ENCODE measurements at regions not wholly inside any gene's neighbourhood (a gene's known extent, or its start where the extent isn't known, plus 50 kb on each side); places are given as distances from the start of the nearest gene placed in this dataset.

GRCh38 chr17:77882040-77882439, 76.5 kb upstream of the TNRC6C start:
- TF ChIP-seq USF1 (IDR thresholded peaks at IDR 0.05) (no peak), TCF12 (IDR thresholded peaks at IDR 0.05; ENCODE audit: low read depth) (no peak), ZBTB7A (IDR thresholded peaks at IDR 0.05; ENCODE audit: low read depth) (no peak), CEBPB (IDR thresholded peaks at IDR 0.05) (no peak), NFIC (IDR thresholded peaks at IDR 0.05) (no peak), REST (IDR thresholded peaks at IDR 0.05; ENCODE audit: low read depth) (no peak), EP300 (IDR thresholded peaks at IDR 0.05; ENCODE audit: borderline replicate concordance) (no peak), RAD21 (IDR thresholded peaks at IDR 0.05; ENCODE audit: low read depth) (no peak), TEAD4 (IDR thresholded peaks at IDR 0.05) (no peak), MAX (IDR thresholded peaks at IDR 0.05) (no peak), CREB1 (IDR thresholded peaks at IDR 0.05; ENCODE audit: low read depth) (no peak), YY1 (IDR thresholded peaks at IDR 0.05; ENCODE audit: low read depth) (no peak), FOXM1 (IDR thresholded peaks at IDR 0.05; ENCODE audit: borderline replicate concordance, low read depth) (no peak), TAF1 (IDR thresholded peaks at IDR 0.05; ENCODE audit: low read depth) (no peak), EGR1 (IDR thresholded peaks at IDR 0.05) (no peak)

- TF ChIP-seq EGR1 (IDR thresholded peaks at IDR 0.05) (no peak), CEBPB (IDR thresholded peaks at IDR 0.05) (no peak), CREB1 (IDR thresholded peaks at IDR 0.05; ENCODE audit: low read depth) (no peak), MAX (IDR thresholded peaks at IDR 0.05) (no peak)
Measured at GRCh38 chr17:77882481-77883212, 75.9 kb upstream of the TNRC6C start.

- no peak for TF ChIP-seq RAD21 (IDR thresholded peaks at IDR 0.05; ENCODE audit: low read depth)
- TF ChIP-seq MAX (IDR thresholded peaks at IDR 0.05) = no peak
- no peak for TF ChIP-seq ZBTB7A (IDR thresholded peaks at IDR 0.05; ENCODE audit: low read depth)
- no peak for TF ChIP-seq TEAD4 (IDR thresholded peaks at IDR 0.05)
- no peak for TF ChIP-seq NFIC (IDR thresholded peaks at IDR 0.05)
- TF ChIP-seq CEBPB (IDR thresholded peaks at IDR 0.05) = no peak
- no peak for TF ChIP-seq REST (IDR thresholded peaks at IDR 0.05; ENCODE audit: low read depth)
- no peak for TF ChIP-seq CREB1 (IDR thresholded peaks at IDR 0.05; ENCODE audit: low read depth)
- TF ChIP-seq USF1 (IDR thresholded peaks at IDR 0.05) = no peak
- no peak for TF ChIP-seq FOXM1 (IDR thresholded peaks at IDR 0.05; ENCODE audit: borderline replicate concordance, low read depth)
- TF ChIP-seq YY1 (IDR thresholded peaks at IDR 0.05; ENCODE audit: low read depth) = no peak
- TF ChIP-seq EGR1 (IDR thresholded peaks at IDR 0.05) = no peak
- no peak for TF ChIP-seq TAF1 (IDR thresholded peaks at IDR 0.05; ENCODE audit: low read depth)
- no peak for TF ChIP-seq EP300 (IDR thresholded peaks at IDR 0.05; ENCODE audit: borderline replicate concordance)
- no peak for TF ChIP-seq TCF12 (IDR thresholded peaks at IDR 0.05; ENCODE audit: low read depth)
Measured at GRCh38 chr17:77883213-77883650, 75.3 kb upstream of the TNRC6C start.

GRCh38 chr17:77884019-77884418, 74.5 kb upstream of the TNRC6C start:
- TF ChIP-seq REST (IDR thresholded peaks at IDR 0.05; ENCODE audit: low read depth) (no peak), RAD21 (IDR thresholded peaks at IDR 0.05; ENCODE audit: low read depth) (no peak), USF1 (IDR thresholded peaks at IDR 0.05) (no peak), NFIC (IDR thresholded peaks at IDR 0.05) (no peak), TAF1 (IDR thresholded peaks at IDR 0.05; ENCODE audit: low read depth) (no peak), CEBPB (IDR thresholded peaks at IDR 0.05) (no peak), MAX (IDR thresholded peaks at IDR 0.05) (no peak), ZBTB7A (IDR thresholded peaks at IDR 0.05; ENCODE audit: low read depth) (no peak), EGR1 (IDR thresholded peaks at IDR 0.05) (no peak), CREB1 (IDR thresholded peaks at IDR 0.05; ENCODE audit: low read depth) (no peak), EP300 (IDR thresholded peaks at IDR 0.05; ENCODE audit: borderline replicate concordance) (no peak), YY1 (IDR thresholded peaks at IDR 0.05; ENCODE audit: low read depth) (no peak), TCF12 (IDR thresholded peaks at IDR 0.05; ENCODE audit: low read depth) (no peak), FOXM1 (IDR thresholded peaks at IDR 0.05; ENCODE audit: borderline replicate concordance, low read depth) (no peak), TEAD4 (IDR thresholded peaks at IDR 0.05) (no peak)

Measured in Ishikawa (cell line).